PC-9 (cell line): ENCODE measurements at regions not wholly inside any gene's neighbourhood (a gene's known extent, or its start where the extent isn't known, plus 50 kb on each side); places are given as distances from the start of the nearest gene placed in this dataset.

Experiments used
- EZH2 ChIP-seq: fragments of 200-600 bp; sonication (generic); IDR thresholded peaks from 2 replicates; pipeline ENCODE4 v1.8.0; 2017; ENCODE audit warnings: antibody characterized with exemption, low read depth
- TF ChIP-seq, protein P1 (sequence below): fragments of 200-600 bp; sonication (generic); conservative IDR thresholded peaks from 2 replicates; pipeline ENCODE4 v1.6.1; 2017; ENCODE audit warnings: mixed run types, antibody characterized with exemption, mild to moderate bottlenecking, moderate library complexity

DNA sequence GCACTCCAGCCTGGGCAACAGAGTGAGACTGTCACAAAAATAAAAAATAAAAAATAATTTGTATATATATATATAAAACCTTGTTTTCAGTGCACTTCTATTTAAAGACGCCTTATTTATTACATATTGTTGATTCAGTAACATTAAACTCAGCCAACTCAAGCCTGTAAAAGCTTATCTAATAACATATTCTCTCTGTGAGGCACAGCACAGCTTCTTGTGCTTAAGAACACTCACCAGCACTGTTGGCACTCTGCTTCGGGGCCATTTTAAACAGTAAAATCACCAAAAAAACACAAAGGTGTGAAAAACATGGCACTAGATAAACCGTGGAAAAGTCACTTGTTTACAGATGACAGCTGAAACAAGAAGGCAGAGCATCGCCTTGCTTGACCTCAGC lies 89.0 kb upstream of the C10orf90 start:
- TF ChIP-seq, protein P1, sequence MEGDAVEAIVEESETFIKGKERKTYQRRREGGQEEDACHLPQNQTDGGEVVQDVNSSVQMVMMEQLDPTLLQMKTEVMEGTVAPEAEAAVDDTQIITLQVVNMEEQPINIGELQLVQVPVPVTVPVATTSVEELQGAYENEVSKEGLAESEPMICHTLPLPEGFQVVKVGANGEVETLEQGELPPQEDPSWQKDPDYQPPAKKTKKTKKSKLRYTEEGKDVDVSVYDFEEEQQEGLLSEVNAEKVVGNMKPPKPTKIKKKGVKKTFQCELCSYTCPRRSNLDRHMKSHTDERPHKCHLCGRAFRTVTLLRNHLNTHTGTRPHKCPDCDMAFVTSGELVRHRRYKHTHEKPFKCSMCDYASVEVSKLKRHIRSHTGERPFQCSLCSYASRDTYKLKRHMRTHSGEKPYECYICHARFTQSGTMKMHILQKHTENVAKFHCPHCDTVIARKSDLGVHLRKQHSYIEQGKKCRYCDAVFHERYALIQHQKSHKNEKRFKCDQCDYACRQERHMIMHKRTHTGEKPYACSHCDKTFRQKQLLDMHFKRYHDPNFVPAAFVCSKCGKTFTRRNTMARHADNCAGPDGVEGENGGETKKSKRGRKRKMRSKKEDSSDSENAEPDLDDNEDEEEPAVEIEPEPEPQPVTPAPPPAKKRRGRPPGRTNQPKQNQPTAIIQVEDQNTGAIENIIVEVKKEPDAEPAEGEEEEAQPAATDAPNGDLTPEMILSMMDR, result no peak
- TF ChIP-seq EZH2, result no peak
